ENCODE measurements at regions not wholly inside any gene's neighbourhood (a gene's known extent, or its start where the extent isn't known, plus 50 kb on each side); places are given as distances from the start of the nearest gene placed in this dataset.
"Not testable (repeated sequence)": the region's sequence is repeated elsewhere in the genome, so short reads cannot be mapped to it uniquely, and the experiment has no call there.

DNA sequence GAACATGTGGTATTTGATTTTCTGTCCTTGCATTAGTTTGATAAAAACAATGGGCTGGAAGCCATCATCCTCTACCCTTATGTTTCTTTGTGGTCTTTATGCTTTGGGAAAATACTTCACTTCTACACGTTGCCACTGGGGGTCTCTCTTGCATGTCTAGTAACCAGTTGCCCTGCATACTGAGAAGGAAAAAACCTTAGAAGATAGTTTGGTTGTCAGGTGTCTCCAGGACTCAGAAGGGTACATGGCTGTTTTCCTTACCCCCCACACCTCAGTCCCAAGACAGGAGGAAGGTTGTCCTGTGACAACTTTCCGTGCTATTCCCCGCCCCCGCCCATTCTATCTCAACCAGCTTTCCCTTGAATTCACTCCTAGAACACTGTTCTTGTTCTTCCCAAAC is 62.1 kb upstream of the LANCL3 start:
- peak in 1 of 2 experiments; percentile 8 for DNase-seq

DNA sequence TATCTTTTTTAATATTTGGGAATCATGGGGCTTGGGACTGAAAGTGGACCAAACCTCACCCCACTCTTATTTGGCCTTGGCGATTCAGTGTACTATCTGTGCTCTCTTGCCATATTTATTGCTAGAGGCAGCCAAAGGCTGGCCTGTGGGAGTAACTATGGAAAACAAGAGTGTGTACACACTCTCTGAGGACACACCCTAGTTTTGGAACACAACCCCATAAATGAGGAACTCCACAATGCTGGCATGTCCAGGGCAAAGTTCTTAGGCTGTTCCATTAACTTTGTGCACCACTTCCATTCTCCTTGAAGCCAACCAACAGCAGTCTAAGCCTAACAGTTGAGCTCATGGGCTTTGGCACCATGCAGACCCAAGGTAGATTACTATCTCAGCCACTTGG is 54.9 kb upstream of the LANCL3 start:
- DNase-seq = not testable (repeated sequence)

- not testable (repeated sequence) for DNase-seq
These were observed 52.2 kb upstream of the LANCL3 start for GRCh38 chrX:37519261-37519660.

- DNase-seq = peak in 1 of 2 experiments; percentile 17
These were observed 50.5 kb upstream of the LANCL3 start for GRCh38 chrX:37520860-37521450.
